Uterus (tissue), 2 donors: ENCODE measurements at regions not wholly inside any gene's neighbourhood (a gene's known extent, or its start where the extent isn't known, plus 50 kb on each side); places are given as distances from the start of the nearest gene placed in this dataset.

Source experiments
- CTCF ChIP-seq, 4 experiments: fragments of 200-600 bp in 2 of 4; fragments of 450-650 bp in 2 of 4; sonication (generic) in 2 of 4; IDR thresholded peaks; one replicate each; pipeline ENCODE4 v1.5.1; 2016 to 2019; ENCODE audit warnings: antibody characterized with exemption in 4 of 4, mild to moderate bottlenecking in 2 of 4, moderate library complexity in 1 of 4
- POLR2A ChIP-seq, 2 donors: fragments of 450-650 bp; IDR thresholded peaks; one replicate each; pipeline ENCODE4 v1.6.1; 2016; ENCODE audit warnings: antibody characterized with exemption in 2 of 2, mild to moderate bottlenecking in 1 of 2, moderate library complexity in 1 of 2

GRCh38 chr1:194870860-194871259 lies 1684.4 kb upstream of the B3GALT2 start:
- TF ChIP-seq POLR2A (IDR thresholded peaks at IDR 0.05) (no peak), CTCF (IDR thresholded peaks at IDR 0.05) (no peak)
